IMR-90 (cell line): ENCODE measurements at regions not wholly inside any gene's neighbourhood (a gene's known extent, or its start where the extent isn't known, plus 50 kb on each side); places are given as distances from the start of the nearest gene placed in this dataset.
A peak's percentile ranks its signal among the peaks of the same experiment; 100 is the strongest.

Experiments used
- ATAC-seq: fragments of 200-7000 bp; cut with Tn5 transposase; 2 replicates; pipeline ENCODE4 v1.9.1; 2020; ENCODE audit warnings: low read depth, mild to moderate bottlenecking, moderate library complexity
- BruUV-seq: library from RNA; stranded (reverse); fragments of 400-500 nt; replicated peaks from 2 replicates; lab custom pipeline; 2021; lab: Mats Ljungman, UMichigan
- CTCF ChIA-PET: fragments of 300-600 bp; formaldehyde crosslinking; extraction: SDS; loops from one replicate; lab custom pipeline; 2021; ENCODE audit warnings: antibody characterized with exemption; lab: Yijun Ruan, JAX
- POLR2A ChIA-PET: fragments of 300-600 bp; sonication (Branson Sonifier 250); formaldehyde crosslinking; loops from one replicate; lab custom pipeline; 2022; ENCODE audit warnings: antibody characterized with exemption; ENCODE audit not compliant: unreplicated experiment; lab: Charles Lee
- DNase-seq: peaks from one replicate; pipeline ENCODE4 v3.0.0; 2013
- H2AFZ ChIP-seq: replicated peaks from 2 replicates; pipeline ENCODE3; 2013; ENCODE audit warnings: low read length, mild to moderate bottlenecking; ENCODE audit not compliant: poor library complexity
- H2AK5ac ChIP-seq: 2 replicates; pipeline ENCODE4 v1.6.1; 2013; ENCODE audit warnings: low read depth, low read length, inconsistent platforms
- H2AK9ac ChIP-seq: replicated peaks from 2 replicates; pipeline ENCODE3; 2013; ENCODE audit warnings: mild to moderate bottlenecking, low read depth, low read length, moderate library complexity; ENCODE audit not compliant: poor library complexity
- H2BK120ac ChIP-seq: 2 replicates; pipeline ENCODE4 v1.6.1; 2013; ENCODE audit warnings: low read depth, low read length, inconsistent platforms
- H2BK15ac ChIP-seq: 3 replicates; pipeline ENCODE4 v1.6.1; 2013; ENCODE audit warnings: low read depth, low read length, inconsistent platforms
- H2BK20ac ChIP-seq: 2 replicates; pipeline ENCODE4 v1.6.1; 2013; ENCODE audit warnings: low read depth, mild to moderate bottlenecking, inconsistent platforms, low read length, moderate library complexity
- H2BK5ac ChIP-seq: 2 replicates; pipeline ENCODE4 v1.6.1; 2013; ENCODE audit warnings: mild to moderate bottlenecking, low read depth, low read length, inconsistent platforms; ENCODE audit not compliant: poor library complexity, severe bottlenecking
- H3K14ac ChIP-seq: replicated peaks from 2 replicates; pipeline ENCODE4 v1.6.1; 2013; ENCODE audit warnings: low read depth, low read length, inconsistent platforms
- H3K18ac ChIP-seq: 2 replicates; pipeline ENCODE4 v1.6.1; 2013; ENCODE audit warnings: low read depth, low read length, control low read depth
- H3K23ac ChIP-seq: 2 replicates; pipeline ENCODE4 v1.6.1; 2013; ENCODE audit warnings: low read depth, low read length, inconsistent platforms
- H3K27ac ChIP-seq: 2 replicates; pipeline ENCODE4 v1.5.1; 2013; ENCODE audit warnings: mild to moderate bottlenecking, control low read depth, low read length; ENCODE audit not compliant: insufficient read depth
- H3K27me3 ChIP-seq: 2 replicates; pipeline ENCODE4 v1.6.1; 2013; ENCODE audit warnings: low read length; ENCODE audit not compliant: control insufficient read depth, insufficient read depth
- H3K36me3 ChIP-seq: 2 replicates; pipeline ENCODE4 v1.6.1; 2013; ENCODE audit warnings: low read length, mixed read lengths; ENCODE audit not compliant: control insufficient read depth, insufficient read depth
- H3K4ac ChIP-seq: 2 replicates; pipeline ENCODE4 v1.6.1; 2013; ENCODE audit warnings: low read depth, low read length, inconsistent platforms
- H3K4me1 ChIP-seq: 2 replicates; pipeline ENCODE4 v1.6.1; 2013; ENCODE audit warnings: low read length, mixed read lengths; ENCODE audit not compliant: control insufficient read depth, insufficient read depth
- H3K4me2 ChIP-seq: 2 replicates; pipeline ENCODE4 v1.6.1; 2013; ENCODE audit warnings: low read depth, mild to moderate bottlenecking, control low read depth, low read length, moderate library complexity
- H3K4me3 ChIP-seq: 2 replicates; pipeline ENCODE4 v1.5.1; 2013; ENCODE audit warnings: low read depth, mild to moderate bottlenecking, control low read depth, low read length, moderate library complexity; ENCODE audit not compliant: insufficient read depth
- H3K56ac ChIP-seq: 2 replicates; pipeline ENCODE4 v1.6.1; 2013; ENCODE audit warnings: low read length, inconsistent platforms; ENCODE audit not compliant: insufficient read depth; ENCODE audit errors: extremely low read depth
- H3K79me1 ChIP-seq, 2 experiments: 2 replicates each; pipeline ENCODE4 v1.6.1; 2013; ENCODE audit warnings: low read length in 2 of 2, inconsistent platforms in 1 of 2, low read depth in 1 of 2
- H3K9ac ChIP-seq: 2 replicates; pipeline ENCODE4 v1.6.1; 2013; ENCODE audit warnings: low read depth, low read length, control low read depth
- H3K9me1 ChIP-seq: 2 replicates; pipeline ENCODE4 v1.6.1; 2013; ENCODE audit warnings: low read length, inconsistent platforms; ENCODE audit not compliant: insufficient read depth
- H3K9me3 ChIP-seq: 2 replicates; pipeline ENCODE4 v1.6.1; 2013; ENCODE audit warnings: low read length; ENCODE audit not compliant: control insufficient read depth, insufficient read depth
- H4K20me1 ChIP-seq: 2 replicates; pipeline ENCODE4 v1.6.1; 2013; ENCODE audit warnings: low read length, inconsistent platforms; ENCODE audit not compliant: insufficient read depth
- H4K5ac ChIP-seq: 2 replicates; pipeline ENCODE4 v1.6.1; 2013; ENCODE audit warnings: mild to moderate bottlenecking, low read depth, low read length, control low read depth
- H4K8ac ChIP-seq, 2 experiments: 2 replicates each; pipeline ENCODE4 v1.6.1; 2013; ENCODE audit warnings: low read depth in 2 of 2, low read length in 2 of 2, control low read depth in 1 of 2, inconsistent platforms in 1 of 2
- H4K91ac ChIP-seq: 2 replicates; pipeline ENCODE4 v1.6.1; 2013; ENCODE audit warnings: low read depth, low read length, inconsistent platforms; ENCODE audit not compliant: insufficient read depth
- BHLHE40 ChIP-seq: fragments of 150-350 bp; IDR thresholded peaks from 2 replicates; pipeline ENCODE4 v1.6.1; 2016; ENCODE audit warnings: mild to moderate bottlenecking, low read depth, low read length
- CEBPB ChIP-seq: IDR thresholded peaks from 2 replicates; pipeline ENCODE4 v1.6.1; 2012; ENCODE audit warnings: low read depth, low read length, improper control_type of control experiment
- FOS ChIP-seq: fragments of 150-350 bp; IDR thresholded peaks from 2 replicates; pipeline ENCODE4 v1.6.1; 2016; ENCODE audit warnings: low read depth, low read length
- MAFK ChIP-seq: IDR thresholded peaks from 2 replicates; pipeline ENCODE4 v1.6.1; 2012; ENCODE audit warnings: low read depth, low read length, improper control_type of control experiment
- MAZ ChIP-seq: IDR thresholded peaks from 2 replicates; pipeline ENCODE4 v1.6.1; 2012; ENCODE audit warnings: low read depth, mild to moderate bottlenecking, low read length, improper control_type of control experiment, moderate library complexity, borderline replicate concordance
- MXI1 ChIP-seq: IDR thresholded peaks from 2 replicates; pipeline ENCODE4 v1.6.1; 2012; ENCODE audit warnings: low read depth, mild to moderate bottlenecking, low read length, moderate library complexity, borderline replicate concordance
- NFE2L2 ChIP-seq: fragments of 150-350 bp; IDR thresholded peaks from 2 replicates; pipeline ENCODE4 v1.6.1; 2016; ENCODE audit warnings: low read depth, mild to moderate bottlenecking, low read length
- POLR2A ChIP-seq: IDR thresholded peaks from 2 replicates; pipeline ENCODE4 v1.6.1; 2012; ENCODE audit warnings: mild to moderate bottlenecking, low read depth, low read length
- RAD21 ChIP-seq: IDR thresholded peaks from 2 replicates; pipeline ENCODE4 v1.6.1; 2012; ENCODE audit warnings: low read length, improper control_type of control experiment
- RCOR1 ChIP-seq: IDR thresholded peaks from 2 replicates; pipeline ENCODE4 v1.6.1; 2012; ENCODE audit warnings: mild to moderate bottlenecking, low read length, improper control_type of control experiment; ENCODE audit not compliant: insufficient replicate concordance
- RFX5 ChIP-seq: IDR thresholded peaks from 2 replicates; pipeline ENCODE4 v1.8.0; 2012; ENCODE audit warnings: low read depth, mild to moderate bottlenecking, low read length, moderate library complexity
- SMC3 ChIP-seq: fragments of 150-350 bp; IDR thresholded peaks from 2 replicates; pipeline ENCODE4 v1.6.1; 2016; ENCODE audit warnings: low read depth, mild to moderate bottlenecking, antibody characterized with exemption, low read length, moderate library complexity
- WGBS, 2 experiments: methylation state at CpG; one replicate each; pipeline versions ENCODE4 v1.1.5 to v1.1.7; 2013; ENCODE audit warnings: missing lambda C conversion rate in 2 of 2; ENCODE audit not compliant: insufficient read length in 1 of 2; ENCODE audit errors: extremely low coverage in 2 of 2; 5-methylcytosine and 5-hydroxymethylcytosine counted together
- dilution Hi-C: fragments of 300-500 bp; cut with HindIII; formaldehyde crosslinking; loops from one replicate; pipeline ENCODE4 v1.14.3; 2018; ENCODE audit warnings: low sequenced_read_pairs; ENCODE audit not compliant: unreplicated experiment
- in situ Hi-C: fragments of 300-500 bp; cut with MboI; formaldehyde crosslinking; loops from 3 replicates; pipeline ENCODE4 v1.14.3; 2019; ENCODE audit warnings: low sequenced_read_pairs, inconsistent platforms, mixed read lengths
- intact Hi-C: fragments of 100-400 bp; cut with micrococcal nuclease; formaldehyde crosslinking; loops from 2 replicates; pipeline ENCODE4 v1.10.0; 2022
- TF ChIP-seq, protein P1 (sequence below): conservative IDR thresholded peaks from 2 replicates; pipeline ENCODE4 v1.5.1; 2012; ENCODE audit warnings: mild to moderate bottlenecking, low read depth, low read length, improper control_type of control experiment
- TF ChIP-seq, protein P2 (sequence below): fragments of 150-350 bp; IDR thresholded peaks from 2 replicates; pipeline ENCODE4 v1.6.1; 2017; ENCODE audit warnings: mild to moderate bottlenecking, antibody characterized with exemption, low read length, low read depth

DNA sequence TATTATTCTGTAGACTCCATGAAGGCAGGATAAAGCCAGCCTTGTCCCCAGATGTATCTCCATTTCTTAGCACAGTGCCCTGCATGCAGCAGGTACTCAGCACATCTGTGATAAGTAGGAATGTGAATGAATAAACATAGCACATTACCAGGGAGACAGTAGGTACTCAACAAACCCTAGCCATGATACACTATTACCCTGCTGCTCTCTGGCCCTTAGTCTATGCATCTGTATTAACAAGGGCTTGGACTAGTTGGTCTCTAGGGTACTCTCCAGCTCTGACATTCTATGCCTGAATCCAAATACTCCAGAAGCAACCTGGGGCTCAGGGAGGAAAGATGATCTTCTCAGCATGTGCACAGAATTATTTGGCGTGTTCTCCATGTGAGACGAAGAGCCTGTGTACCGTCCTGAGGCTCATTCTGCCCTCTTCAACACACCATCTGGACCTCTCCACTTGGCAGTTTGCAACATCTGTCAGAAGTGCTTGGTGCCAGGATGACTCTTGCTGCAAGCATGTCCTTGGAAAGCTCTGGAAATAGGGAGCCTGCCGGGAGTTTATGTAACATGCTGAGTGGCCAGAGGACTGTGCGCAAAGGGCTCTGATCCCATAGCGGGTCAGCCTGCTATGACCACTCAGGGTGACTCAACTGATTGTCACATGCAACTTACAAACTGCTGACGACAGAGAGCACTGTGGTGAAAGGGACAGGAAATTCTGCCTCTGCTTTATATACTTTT is 228.2 kb upstream of the USP24 start:
- peak overlapping the region; percentile 61 for H3K27ac ChIP-seq
- H4K8ac ChIP-seq = peak overlapping the region; percentile 38 to 83
- H3K14ac ChIP-seq = peak overlapping the region; percentile 90
- peak overlapping the region; percentile 88 for H3K18ac ChIP-seq
- H3K4ac ChIP-seq = peak overlapping the region; percentile 94
- H2AK9ac ChIP-seq = peak overlapping the region; percentile 51
- BruUV-seq = no TSS peak
- H3K79me1 ChIP-seq = 0 out of 4 replicates have a peak, but pooled peaks cover 0 to 3% of the 10 kb centered on the region in 2 experiments
- ATAC-seq = peak; percentile 94
- in situ Hi-C loops = no loop called here
- dilution Hi-C loops = no loop called here
- no peak overlapping the region for H3K4me3 ChIP-seq
- peak overlapping the region; percentile 40 for H2BK15ac ChIP-seq
- peak overlapping the region; percentile 96 for H2BK120ac ChIP-seq
- H3K56ac ChIP-seq = peak overlapping the region; percentile 56
- peak overlapping the region; percentile 95 for H2AK5ac ChIP-seq
- WGBS, 2 experiments = 0% methylated on average over 2 of the region's 7 CpGs; no CpG with 5 or more reads in 1 of the 2 experiments
- H3K9me3 ChIP-seq = no peaks in the 10 kb centered on the region
- no peak overlapping the region for H3K4me2 ChIP-seq
- intact Hi-C loops = loop anchor here (1.0 to 2.0 kb wide), 3 partner anchors 14 to 275 kb away; no protein-coding TSS in a partner anchor
- POLR2A ChIA-PET = no interaction called here
- H2BK5ac ChIP-seq = peak overlapping the region; percentile 78
- peaks cover 22% of the 10 kb centered on the region for H3K4me1 ChIP-seq
- peaks cover 19% of the 10 kb centered on the region for H3K9me1 ChIP-seq
- no peaks in the 10 kb centered on the region for H3K36me3 ChIP-seq
- peak overlapping the region; percentile 73 for H3K23ac ChIP-seq
- peak; percentile 100 for DNase-seq
- 0 out of 2 replicates have a peak overlapping the region, but pooled peaks have one; percentile 2 for H3K9ac ChIP-seq
- no peaks in the 10 kb centered on the region for H3K27me3 ChIP-seq
- peak overlapping the region; percentile 88 for H4K91ac ChIP-seq
- peak overlapping the region; percentile 15 for H2AFZ ChIP-seq
- peak overlapping the region; percentile 93 for H2BK20ac ChIP-seq
- CTCF ChIA-PET = interaction anchor here (0.6 kb wide), 2 partner anchors 18 to 1141 kb away, joined by 3 read pairs; no protein-coding TSS in a partner anchor
- H4K20me1 ChIP-seq = no peaks in the 10 kb centered on the region
- H4K5ac ChIP-seq = peak overlapping the region; percentile 68
- peak; percentile 71 for TF ChIP-seq RCOR1
- no peak for TF ChIP-seq RFX5
- TF ChIP-seq, protein P1, sequence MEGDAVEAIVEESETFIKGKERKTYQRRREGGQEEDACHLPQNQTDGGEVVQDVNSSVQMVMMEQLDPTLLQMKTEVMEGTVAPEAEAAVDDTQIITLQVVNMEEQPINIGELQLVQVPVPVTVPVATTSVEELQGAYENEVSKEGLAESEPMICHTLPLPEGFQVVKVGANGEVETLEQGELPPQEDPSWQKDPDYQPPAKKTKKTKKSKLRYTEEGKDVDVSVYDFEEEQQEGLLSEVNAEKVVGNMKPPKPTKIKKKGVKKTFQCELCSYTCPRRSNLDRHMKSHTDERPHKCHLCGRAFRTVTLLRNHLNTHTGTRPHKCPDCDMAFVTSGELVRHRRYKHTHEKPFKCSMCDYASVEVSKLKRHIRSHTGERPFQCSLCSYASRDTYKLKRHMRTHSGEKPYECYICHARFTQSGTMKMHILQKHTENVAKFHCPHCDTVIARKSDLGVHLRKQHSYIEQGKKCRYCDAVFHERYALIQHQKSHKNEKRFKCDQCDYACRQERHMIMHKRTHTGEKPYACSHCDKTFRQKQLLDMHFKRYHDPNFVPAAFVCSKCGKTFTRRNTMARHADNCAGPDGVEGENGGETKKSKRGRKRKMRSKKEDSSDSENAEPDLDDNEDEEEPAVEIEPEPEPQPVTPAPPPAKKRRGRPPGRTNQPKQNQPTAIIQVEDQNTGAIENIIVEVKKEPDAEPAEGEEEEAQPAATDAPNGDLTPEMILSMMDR = no peak
- peak; percentile 78 for TF ChIP-seq BHLHE40
- TF ChIP-seq NFE2L2 = peak; percentile 76
- peak; percentile 87 for TF ChIP-seq FOS
- peak; percentile 90 for TF ChIP-seq CEBPB
- TF ChIP-seq, protein P2, sequence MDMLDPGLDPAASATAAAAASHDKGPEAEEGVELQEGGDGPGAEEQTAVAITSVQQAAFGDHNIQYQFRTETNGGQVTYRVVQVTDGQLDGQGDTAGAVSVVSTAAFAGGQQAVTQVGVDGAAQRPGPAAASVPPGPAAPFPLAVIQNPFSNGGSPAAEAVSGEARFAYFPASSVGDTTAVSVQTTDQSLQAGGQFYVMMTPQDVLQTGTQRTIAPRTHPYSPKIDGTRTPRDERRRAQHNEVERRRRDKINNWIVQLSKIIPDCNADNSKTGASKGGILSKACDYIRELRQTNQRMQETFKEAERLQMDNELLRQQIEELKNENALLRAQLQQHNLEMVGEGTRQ = peak; percentile 58; the same call in 1 of the 2 replicates
- TF ChIP-seq MAZ = no peak; the same call in 1 of the 2 replicates
- TF ChIP-seq SMC3 = peak; percentile 4; the same call in 1 of the 2 replicates
- peak; percentile 75 for TF ChIP-seq MAFK
- TF ChIP-seq MXI1 = peak; percentile 94
- no peak for TF ChIP-seq POLR2A
- peak; percentile 28; the same call in 1 of the 2 replicates for TF ChIP-seq RAD21
